SKM-1 treated with dmso at 0.1 percent for 144 hours (cell line): ENCODE measurements at regions not wholly inside any gene's neighbourhood (a gene's known extent, or its start where the extent isn't known, plus 50 kb on each side); places are given as distances from the start of the nearest gene placed in this dataset.

Source experiments
- DNase-seq: peaks from one replicate; lab custom pipeline; 2025; ENCODE audit not compliant: unreplicated experiment; lab: John Stamatoyannopoulos, UW

GRCh38 chr16:73383195-73383987 lies 335.5 kb upstream of the ZFHX3 start:
- DNase-seq: no peak

GRCh38 chr16:73378471-73378870 lies 330.5 kb upstream of the ZFHX3 start:
- no peak for DNase-seq

DNA sequence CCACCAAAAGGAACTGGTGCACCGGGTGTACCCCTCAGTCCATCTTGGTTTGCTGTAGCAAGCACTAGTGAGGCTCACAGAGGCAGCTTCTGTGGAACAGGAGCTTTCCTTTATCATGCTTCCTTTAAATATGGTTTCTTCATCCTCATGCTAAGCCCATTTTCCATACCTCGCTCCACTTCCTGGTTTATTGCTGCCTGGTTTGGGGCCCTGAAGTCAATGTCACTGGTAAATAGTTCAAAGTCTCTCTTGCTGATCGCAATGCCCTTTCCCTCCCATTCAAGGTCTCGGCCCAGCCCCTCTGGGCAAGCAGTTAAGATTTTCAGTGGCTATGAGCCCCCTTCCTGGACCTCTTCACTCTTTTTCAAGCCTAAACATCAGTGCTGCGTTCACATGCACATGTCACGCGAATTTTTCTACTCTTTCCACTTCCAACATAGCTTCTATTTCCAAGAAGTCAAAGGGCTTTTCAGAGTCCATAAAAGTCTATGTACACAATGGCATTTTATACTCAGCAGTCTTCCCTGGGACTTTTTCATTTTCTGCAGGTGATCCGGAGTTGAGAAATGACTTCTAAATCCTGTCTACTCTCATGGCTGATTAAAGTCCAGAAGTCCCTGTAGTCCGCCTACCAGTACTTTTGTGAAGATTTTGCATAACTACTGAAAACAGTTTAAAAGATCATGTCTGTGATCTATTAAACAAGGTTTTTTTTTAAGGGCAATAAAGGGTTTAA lies 323.8 kb upstream of the ZFHX3 start:
- DNase-seq: no peak

DNA sequence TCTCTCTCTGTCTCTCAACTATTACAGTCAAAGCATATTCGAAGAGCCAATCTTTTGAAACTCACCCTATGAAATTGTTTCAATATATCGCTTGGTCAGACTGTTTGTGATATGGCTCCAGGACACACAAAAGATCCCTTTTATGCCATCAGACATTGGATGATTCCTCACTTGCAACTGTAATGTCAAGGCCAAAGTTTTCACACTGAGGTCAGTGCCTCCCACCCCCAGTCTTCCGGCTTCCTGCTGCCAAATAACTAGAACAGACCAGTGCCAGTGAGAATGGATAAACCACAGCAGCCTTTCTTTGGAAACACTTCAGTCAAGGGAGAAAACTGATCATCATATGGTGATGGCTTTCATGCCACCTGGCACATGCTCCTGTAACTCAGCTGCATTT lies 321.9 kb upstream of the ZFHX3 start:
- DNase-seq: no peak

- no peak for DNase-seq
These were observed 320.8 kb upstream of the ZFHX3 start for GRCh38 chr16:73368715-73369114.

DNA sequence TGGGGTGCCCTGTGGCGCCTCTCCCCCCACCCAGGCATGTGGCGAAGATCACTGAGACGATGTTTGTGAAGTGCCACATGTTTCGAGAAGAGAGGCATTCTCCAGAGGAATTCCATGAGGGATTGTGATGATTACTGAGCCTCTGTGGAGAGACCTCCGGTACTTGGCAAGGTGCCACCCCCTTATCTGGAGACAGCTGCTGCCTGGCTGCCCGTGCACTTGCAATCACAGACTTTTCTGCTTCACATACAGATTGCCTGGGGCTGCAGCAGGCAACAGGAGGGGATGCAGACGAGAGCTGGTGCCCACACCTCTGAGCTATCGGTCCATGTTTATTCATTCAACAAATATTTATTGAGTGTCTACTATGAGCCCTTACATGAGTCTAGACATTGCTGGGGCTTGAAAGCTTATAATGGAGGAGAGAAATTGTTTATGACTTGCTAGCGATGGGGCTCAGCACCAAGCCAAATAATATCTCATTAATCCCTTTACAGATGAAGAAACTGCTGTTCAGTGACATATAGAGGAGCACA lies 317.2 kb upstream of the ZFHX3 start:
- no peak for DNase-seq

DNA sequence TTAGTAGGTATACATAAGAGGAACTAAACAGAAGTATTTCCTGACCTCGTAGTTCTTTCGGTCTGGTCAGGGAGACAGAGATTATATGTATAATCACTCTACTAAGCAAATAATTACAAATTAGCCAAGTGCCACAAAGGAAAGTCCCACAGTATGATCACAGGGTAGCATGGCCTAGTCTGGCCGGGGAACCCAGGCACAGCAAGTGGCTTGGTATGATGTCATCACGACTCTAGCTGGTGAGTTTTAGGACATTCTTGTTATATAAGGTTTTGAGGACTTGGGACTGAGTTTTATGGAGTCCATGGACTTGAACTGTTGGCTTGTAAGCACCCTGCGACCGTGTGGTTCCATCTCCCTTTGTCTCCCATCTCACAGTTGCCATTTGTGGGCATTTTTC lies 316.5 kb upstream of the ZFHX3 start:
- no peak for DNase-seq

- DNase-seq: no peak
These were observed 313.1 kb upstream of the ZFHX3 start for GRCh38 chr16:73361061-73361460.

GRCh38 chr16:73356401-73357079 lies 308.6 kb upstream of the ZFHX3 start:
- no peak for DNase-seq

DNA sequence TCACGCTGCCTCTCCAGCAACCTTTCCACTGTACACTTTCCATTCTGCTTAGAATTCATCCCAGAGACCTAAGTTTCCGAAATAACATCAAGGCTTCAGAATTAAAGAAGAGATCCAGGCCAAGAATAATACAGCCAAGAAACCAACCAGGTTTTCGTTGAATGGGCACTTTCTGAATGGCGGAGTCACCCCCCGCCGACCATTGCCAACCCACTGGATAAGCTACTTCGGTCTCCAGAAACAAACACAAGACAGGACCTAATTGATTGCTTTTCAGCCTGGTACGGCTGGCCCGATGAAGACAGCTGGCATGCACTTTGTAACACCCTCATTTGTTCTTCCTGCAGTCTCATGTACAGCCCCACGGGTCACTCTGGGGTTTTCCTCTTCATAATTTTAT lies 308.1 kb upstream of the ZFHX3 start:
- DNase-seq: no peak

GRCh38 chr16:73354434-73354833 lies 306.5 kb upstream of the ZFHX3 start:
- no peak for DNase-seq

DNA sequence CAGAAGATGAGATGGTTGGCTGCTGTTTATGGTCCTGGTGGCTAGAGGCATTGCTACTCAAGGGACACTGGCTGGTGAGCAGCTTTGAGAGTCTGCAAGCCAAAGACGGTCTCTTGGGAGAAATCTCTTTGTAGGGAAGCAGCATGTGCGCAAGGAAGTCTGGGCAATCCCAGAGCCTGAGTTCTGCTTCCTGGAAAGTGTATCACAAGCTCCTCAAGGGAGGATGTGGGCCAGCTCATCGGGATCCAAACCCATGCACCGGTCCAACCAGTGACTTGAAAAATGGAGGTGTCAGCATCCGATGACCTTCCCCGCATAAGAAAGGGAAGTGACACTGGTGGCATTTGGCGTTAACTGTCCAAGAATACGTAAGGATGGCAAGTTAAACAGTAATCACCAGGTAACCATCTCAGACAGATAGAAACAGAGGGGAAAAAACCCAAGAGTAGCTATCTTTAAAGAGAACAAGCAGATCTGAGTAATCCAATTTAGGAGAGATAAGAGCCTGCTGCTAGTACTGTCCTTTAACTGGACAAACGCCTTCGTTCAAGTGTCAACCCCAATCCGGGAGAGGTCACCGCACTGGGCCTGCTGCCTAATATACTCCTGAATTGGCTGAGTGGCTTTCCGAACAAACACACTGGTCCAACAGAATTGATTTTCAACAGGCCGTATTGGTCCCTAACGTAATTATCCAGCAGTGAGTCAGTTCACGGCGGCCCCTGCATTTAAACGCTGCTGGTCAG lies 303.0 kb upstream of the ZFHX3 start:
- no peak for DNase-seq

GRCh38 chr16:73347500-73348375 lies 299.8 kb upstream of the ZFHX3 start:
- DNase-seq: no peak

- no peak for DNase-seq
These were observed 291.9 kb upstream of the ZFHX3 start for GRCh38 chr16:73339821-73340220.

DNA sequence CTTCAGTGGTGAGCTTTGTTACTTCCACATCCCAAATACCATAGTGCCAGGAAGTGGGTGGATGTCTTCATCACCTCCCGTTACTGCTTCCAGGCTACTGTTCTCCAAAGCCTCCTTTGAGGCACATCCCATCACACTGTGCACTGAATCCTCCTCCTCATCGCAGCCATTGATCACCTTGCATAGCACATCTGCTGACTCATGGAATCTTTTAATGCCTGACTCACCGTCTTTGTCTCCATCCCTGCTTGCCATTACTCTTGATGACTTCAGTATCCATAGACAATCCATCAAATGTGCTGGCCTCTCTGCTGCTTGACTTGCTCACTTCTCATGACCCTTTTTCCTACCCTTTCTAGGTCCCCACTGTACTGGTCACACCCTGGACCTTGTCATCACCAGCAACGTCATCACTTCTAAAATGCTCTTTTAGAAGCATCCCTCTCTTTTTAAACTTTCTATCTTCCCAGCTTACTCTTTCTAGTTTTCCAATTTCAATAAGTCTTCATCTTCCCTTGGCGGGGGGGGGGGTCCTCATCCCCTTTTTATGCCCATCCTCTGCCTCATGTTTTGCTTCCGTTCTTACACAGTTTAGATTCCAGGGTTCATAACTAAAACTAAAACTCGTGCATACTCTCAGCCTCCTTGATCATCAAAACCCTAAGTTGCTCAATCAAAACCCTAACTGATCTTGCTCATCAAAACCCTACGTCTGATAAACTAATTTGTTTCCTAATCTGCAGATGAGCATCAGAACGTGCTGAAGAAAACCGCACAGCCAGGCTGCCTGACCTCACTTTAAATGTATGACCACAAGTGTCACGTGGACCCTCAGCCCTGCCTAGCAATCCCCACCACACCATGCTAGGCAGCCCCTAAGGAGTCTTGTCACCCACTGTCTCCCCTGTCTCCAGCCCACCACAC lies 289.7 kb upstream of the ZFHX3 start:
- DNase-seq: no peak

GRCh38 chr16:73329358-73330286 lies 281.7 kb upstream of the ZFHX3 start:
- no peak for DNase-seq

- no peak for DNase-seq
These were observed 279.0 kb upstream of the ZFHX3 start for GRCh38 chr16:73326770-73327470.
